HFFc6 (cell line): ENCODE measurements at regions not wholly inside any gene's neighbourhood (a gene's known extent, or its start where the extent isn't known, plus 50 kb on each side); places are given as distances from the start of the nearest gene placed in this dataset.
"Not testable (repeated sequence)": the region's sequence is repeated elsewhere in the genome, so short reads cannot be mapped to it uniquely, and the experiment has no call there.

Source experiments
- DNase-seq: peaks from one replicate; pipeline ENCODE4 v3.0.0-alpha.2; 2018
- H3K27ac Mint-ChIP-seq: 2 replicates; pipeline ENCODE4 v1.8.0; 2020; ENCODE audit warnings: mild to moderate bottlenecking, mixed read lengths
- H3K27me3 Mint-ChIP-seq: 2 replicates; pipeline ENCODE4 v1.8.0; 2021; ENCODE audit warnings: mild to moderate bottlenecking, moderate library complexity, mixed read lengths; ENCODE audit not compliant: insufficient read depth
- H3K36me3 Mint-ChIP-seq: 2 replicates; pipeline ENCODE4 v1.8.0; 2021; ENCODE audit warnings: low read depth, mixed read lengths
- H3K4me1 Mint-ChIP-seq: 2 replicates; pipeline ENCODE4 v1.8.0; 2020; ENCODE audit warnings: low read depth, mixed read lengths
- H3K4me3 Mint-ChIP-seq: 2 replicates; pipeline ENCODE4 v1.8.0; 2020; ENCODE audit warnings: mild to moderate bottlenecking, moderate library complexity, mixed read lengths
- H3K9me3 Mint-ChIP-seq: 2 replicates; pipeline ENCODE4 v1.8.0; 2020; ENCODE audit warnings: mild to moderate bottlenecking, mixed read lengths
- CTCF ChIP-seq: fragments of 200-600 bp; sonication (generic); IDR thresholded peaks from 2 replicates; pipeline ENCODE4 v1.5.0; 2021; ENCODE audit warnings: antibody characterized with exemption, mild to moderate bottlenecking

- Mint-ChIP-seq H3K9me3 (peaks cover 35% of the 10 kb centered on the region), H3K4me1 (no peaks in the 10 kb centered on the region), H3K4me3 (no peak overlapping the region), H3K27ac (no peak overlapping the region), H3K27me3 (peaks cover 7% of the 10 kb centered on the region), H3K36me3 (no peaks in the 10 kb centered on the region)
- no peak for DNase-seq
- TF ChIP-seq CTCF: no peak
These were observed 122.8 kb upstream of the PPP1R26 start for GRCh38 chr9:135356796-135357195.

GRCh38 chr9:135357863-135358551 is 121.6 kb upstream of the PPP1R26 start:
- Mint-ChIP-seq H3K4me3 (no peak overlapping the region), H3K27ac (no peak overlapping the region), H3K4me1 (no peaks in the 10 kb centered on the region), H3K27me3 (peaks cover 7% of the 10 kb centered on the region), H3K36me3 (no peaks in the 10 kb centered on the region), H3K9me3 (peaks cover 42% of the 10 kb centered on the region)
- TF ChIP-seq CTCF: no peak
- DNase-seq: no peak

GRCh38 chr9:135358552-135358940 is 121.0 kb upstream of the PPP1R26 start:
- no peak for DNase-seq
- Mint-ChIP-seq H3K27ac (no peak overlapping the region), H3K9me3 (peaks cover 42% of the 10 kb centered on the region), H3K4me1 (no peaks in the 10 kb centered on the region), H3K27me3 (peaks cover 7% of the 10 kb centered on the region), H3K4me3 (no peak overlapping the region), H3K36me3 (no peaks in the 10 kb centered on the region)
- TF ChIP-seq CTCF: no peak

- H3K9me3 Mint-ChIP-seq: peaks cover 37% of the 10 kb centered on the region
- TF ChIP-seq CTCF: no peak
- H3K4me3 Mint-ChIP-seq: no peak overlapping the region
- no peak overlapping the region for H3K27ac Mint-ChIP-seq
- peaks cover 10% of the 10 kb centered on the region for H3K27me3 Mint-ChIP-seq
- no peak for DNase-seq
- no peaks in the 10 kb centered on the region for H3K4me1 Mint-ChIP-seq
- H3K36me3 Mint-ChIP-seq: no peaks in the 10 kb centered on the region
These were observed 119.8 kb upstream of the PPP1R26 start for GRCh38 chr9:135359764-135360163.

GRCh38 chr9:135360617-135361016 is 119.0 kb upstream of the PPP1R26 start:
- H3K4me1 Mint-ChIP-seq: no peaks in the 10 kb centered on the region
- TF ChIP-seq CTCF: no peak
- H3K36me3 Mint-ChIP-seq: no peaks in the 10 kb centered on the region
- no peak for DNase-seq
- H3K9me3 Mint-ChIP-seq: peaks cover 31% of the 10 kb centered on the region
- no peak overlapping the region for H3K4me3 Mint-ChIP-seq
- H3K27me3 Mint-ChIP-seq: peaks cover 10% of the 10 kb centered on the region
- no peak overlapping the region for H3K27ac Mint-ChIP-seq

GRCh38 chr9:135361668-135362067 is 117.9 kb upstream of the PPP1R26 start:
- H3K27ac Mint-ChIP-seq, DNase-seq, H3K4me3 Mint-ChIP-seq, H3K36me3 Mint-ChIP-seq, H3K4me1 Mint-ChIP-seq: not testable (repeated sequence)
- H3K9me3 Mint-ChIP-seq: peaks cover 35% of the 10 kb centered on the region
- H3K27me3 Mint-ChIP-seq: peaks cover 13% of the 10 kb centered on the region
